ENCODE measurements at regions not wholly inside any gene's neighbourhood (a gene's known extent, or its start where the extent isn't known, plus 50 kb on each side); places are given as distances from the start of the nearest gene placed in this dataset.

DNA sequence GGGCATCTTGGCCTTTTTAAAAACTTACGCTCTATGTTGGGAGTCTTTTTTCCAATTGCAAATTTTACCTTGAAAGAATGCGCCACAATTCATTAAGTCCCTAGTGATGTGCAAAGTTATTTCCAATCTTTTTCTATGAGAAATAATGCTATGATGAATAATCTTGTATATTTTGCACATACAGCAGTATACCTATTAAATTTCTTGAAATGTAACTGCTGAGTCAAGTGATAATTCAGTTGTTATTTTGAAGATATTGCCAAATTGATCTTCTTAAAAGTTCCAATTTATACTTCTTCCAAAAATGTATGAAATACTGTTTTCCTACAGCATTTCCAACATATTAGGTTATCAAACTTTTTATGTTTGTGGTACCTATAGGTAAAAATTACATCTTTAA is 92.8 kb upstream of the PPP2R2B start:
- TF ChIP-seq FOXM1 (IDR thresholded peaks at IDR 0.05; ENCODE audit: borderline replicate concordance, low read depth) (no peak), TAF1 (IDR thresholded peaks at IDR 0.05; ENCODE audit: low read depth) (no peak), RAD21 (IDR thresholded peaks at IDR 0.05; ENCODE audit: low read depth) (no peak), EP300 (IDR thresholded peaks at IDR 0.05; ENCODE audit: borderline replicate concordance) (no peak), NFIC (IDR thresholded peaks at IDR 0.05) (no peak), YY1 (IDR thresholded peaks at IDR 0.05; ENCODE audit: low read depth) (no peak), EGR1 (IDR thresholded peaks at IDR 0.05) (no peak), TEAD4 (IDR thresholded peaks at IDR 0.05) (no peak), CEBPB (IDR thresholded peaks at IDR 0.05) (no peak)
- TF ChIP-seq, protein P1, sequence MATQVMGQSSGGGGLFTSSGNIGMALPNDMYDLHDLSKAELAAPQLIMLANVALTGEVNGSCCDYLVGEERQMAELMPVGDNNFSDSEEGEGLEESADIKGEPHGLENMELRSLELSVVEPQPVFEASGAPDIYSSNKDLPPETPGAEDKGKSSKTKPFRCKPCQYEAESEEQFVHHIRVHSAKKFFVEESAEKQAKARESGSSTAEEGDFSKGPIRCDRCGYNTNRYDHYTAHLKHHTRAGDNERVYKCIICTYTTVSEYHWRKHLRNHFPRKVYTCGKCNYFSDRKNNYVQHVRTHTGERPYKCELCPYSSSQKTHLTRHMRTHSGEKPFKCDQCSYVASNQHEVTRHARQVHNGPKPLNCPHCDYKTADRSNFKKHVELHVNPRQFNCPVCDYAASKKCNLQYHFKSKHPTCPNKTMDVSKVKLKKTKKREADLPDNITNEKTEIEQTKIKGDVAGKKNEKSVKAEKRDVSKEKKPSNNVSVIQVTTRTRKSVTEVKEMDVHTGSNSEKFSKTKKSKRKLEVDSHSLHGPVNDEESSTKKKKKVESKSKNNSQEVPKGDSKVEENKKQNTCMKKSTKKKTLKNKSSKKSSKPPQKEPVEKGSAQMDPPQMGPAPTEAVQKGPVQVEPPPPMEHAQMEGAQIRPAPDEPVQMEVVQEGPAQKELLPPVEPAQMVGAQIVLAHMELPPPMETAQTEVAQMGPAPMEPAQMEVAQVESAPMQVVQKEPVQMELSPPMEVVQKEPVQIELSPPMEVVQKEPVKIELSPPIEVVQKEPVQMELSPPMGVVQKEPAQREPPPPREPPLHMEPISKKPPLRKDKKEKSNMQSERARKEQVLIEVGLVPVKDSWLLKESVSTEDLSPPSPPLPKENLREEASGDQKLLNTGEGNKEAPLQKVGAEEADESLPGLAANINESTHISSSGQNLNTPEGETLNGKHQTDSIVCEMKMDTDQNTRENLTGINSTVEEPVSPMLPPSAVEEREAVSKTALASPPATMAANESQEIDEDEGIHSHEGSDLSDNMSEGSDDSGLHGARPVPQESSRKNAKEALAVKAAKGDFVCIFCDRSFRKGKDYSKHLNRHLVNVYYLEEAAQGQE (IDR thresholded peaks at IDR 0.05; ENCODE audit: low read depth): no peak
- TF ChIP-seq, protein P2, sequence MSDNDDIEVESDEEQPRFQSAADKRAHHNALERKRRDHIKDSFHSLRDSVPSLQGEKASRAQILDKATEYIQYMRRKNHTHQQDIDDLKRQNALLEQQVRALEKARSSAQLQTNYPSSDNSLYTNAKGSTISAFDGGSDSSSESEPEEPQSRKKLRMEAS (IDR thresholded peaks at IDR 0.05): no peak

Measured in Ishikawa (cell line).